ENCODE measurements at regions not wholly inside any gene's neighbourhood (a gene's known extent, or its start where the extent isn't known, plus 50 kb on each side); places are given as distances from the start of the nearest gene placed in this dataset.

DNA sequence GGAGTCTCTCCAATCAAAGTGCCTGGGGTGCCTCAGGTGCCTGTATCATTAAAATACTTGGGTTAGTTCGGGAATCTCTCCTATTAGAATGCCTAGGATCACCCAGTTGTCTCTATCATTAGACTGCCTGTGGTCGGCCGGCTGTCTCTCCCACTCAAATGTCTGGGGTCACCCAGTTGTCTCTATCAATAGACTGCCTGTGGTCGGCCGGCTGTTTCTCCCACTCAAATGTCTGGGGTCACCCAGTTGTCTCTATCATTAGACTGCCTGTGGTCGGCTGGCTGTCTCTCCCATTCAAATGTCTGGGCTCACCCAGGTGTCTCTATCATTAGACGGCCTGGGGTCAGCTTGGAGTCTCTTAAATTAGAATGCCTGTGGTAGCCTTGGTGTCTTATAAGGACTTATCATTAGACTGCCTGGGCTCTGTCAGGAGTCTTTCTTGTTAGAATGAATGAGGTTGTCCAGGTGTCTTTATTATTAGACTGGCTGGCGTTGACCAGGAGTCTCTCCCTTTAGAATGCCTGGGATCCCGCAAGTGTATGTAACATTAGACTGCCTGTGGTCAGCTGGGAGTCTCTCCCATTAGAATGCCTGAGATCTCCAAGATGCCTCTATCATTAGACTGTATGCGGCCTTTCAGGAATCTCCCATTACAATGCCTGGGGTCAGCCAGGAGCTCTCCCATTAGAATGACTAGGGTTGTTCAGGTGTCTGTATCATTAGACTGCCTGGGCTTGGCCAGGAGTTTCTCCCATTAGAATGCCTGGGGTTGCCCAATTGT lies 1555.5 kb downstream of the UQCRFS1 start:
- DNase-seq (ENCODE audit: low read depth in 2 of 2), result no peak

DNA sequence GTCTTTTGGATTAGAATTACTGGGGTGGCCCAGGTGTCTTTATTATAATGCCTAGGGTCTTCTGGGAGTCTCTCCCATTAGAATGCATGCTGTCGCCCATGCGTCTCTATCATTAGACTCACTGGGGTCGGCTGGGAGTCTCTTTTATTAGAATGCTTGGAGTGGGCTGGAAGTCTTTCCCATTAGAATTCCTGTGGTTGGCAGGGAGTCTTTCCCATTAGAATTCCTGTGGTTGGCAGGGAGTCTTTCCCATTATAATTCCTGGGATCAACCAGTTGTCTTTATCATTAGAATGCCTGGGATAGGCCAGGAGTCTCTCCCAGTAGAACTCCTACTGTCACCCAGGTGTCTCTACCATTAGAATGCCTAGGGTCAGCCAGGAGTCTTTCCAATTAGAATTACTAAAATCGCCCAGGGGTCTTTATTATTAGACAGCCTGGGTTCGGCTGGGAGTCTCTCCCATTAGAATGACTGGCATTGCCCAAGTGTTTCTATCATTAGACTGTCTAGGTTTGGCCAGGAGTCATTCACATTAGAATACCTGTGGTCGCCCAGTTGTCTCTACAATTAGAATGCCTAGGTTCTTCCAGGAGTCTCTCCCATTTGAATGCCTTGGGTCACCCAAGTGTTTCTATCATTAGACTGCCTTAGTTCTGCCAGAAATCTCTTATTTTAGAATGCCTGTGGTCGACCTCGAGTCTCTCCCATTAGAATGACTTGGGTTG lies 1558.5 kb downstream of the UQCRFS1 start:
- no peak for DNase-seq (ENCODE audit: low read depth in 2 of 2)

DNA sequence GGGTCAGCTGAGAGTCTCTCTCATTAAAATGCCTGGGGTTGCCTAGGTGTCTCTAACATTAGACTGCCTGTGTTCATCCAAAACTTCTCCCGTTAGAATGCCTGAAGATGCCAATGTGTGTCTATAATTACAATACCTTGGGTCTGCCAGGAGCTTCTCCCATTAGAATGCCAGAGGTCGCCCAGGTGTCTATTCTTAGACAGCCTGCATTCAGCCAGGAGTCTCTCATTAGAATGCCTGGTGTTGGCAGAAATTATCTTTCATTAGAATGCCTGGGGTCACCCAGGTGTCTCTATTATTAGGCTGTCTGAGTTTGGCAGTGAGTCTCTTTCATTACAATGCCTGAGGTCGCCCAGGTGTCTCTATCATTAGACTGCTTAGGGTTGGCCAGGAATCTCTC lies 1560.2 kb downstream of the UQCRFS1 start:
- DNase-seq (ENCODE audit: low read depth in 2 of 2), result no peak

DNA sequence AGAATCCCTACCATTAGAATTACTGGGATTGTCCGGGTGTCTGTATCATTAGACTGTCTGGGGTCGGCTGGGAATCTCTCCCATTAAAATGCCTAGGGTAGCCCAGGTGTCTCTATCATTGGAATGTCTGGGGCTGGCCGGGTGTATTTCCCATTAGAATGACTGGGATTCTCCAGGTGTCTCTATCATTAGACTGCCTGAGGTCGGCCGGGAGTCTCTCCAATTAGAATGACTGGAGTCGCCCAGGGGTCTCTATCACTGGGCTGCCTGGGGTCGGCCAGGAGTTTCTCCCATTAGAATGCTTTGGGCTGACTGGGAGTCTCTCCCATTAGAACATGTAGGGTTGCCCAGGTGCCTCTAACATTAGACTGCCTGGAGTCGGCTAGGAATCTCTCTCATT lies 1560.7 kb downstream of the UQCRFS1 start:
- DNase-seq (ENCODE audit: low read depth in 2 of 2), result no peak

DNA sequence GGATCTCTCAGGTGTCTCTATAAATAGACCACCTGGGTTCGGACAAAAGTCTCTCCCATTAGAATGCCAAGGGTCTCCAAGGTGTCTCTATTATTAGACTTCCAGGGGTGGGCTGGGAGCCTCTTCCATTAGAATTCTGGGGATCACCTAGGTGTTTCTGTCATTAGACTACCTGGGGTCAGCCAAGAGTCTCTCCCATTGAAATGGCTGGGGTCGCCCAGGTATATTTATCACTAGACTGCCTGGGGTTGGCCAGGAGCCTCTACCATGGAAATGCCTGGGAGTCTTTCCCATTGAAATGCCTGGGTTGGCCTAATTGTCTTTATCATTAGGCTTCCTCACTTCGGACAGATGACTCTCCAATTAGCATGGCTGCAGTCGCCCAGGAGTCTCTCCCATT lies 1565.5 kb downstream of the UQCRFS1 start:
- no peak for DNase-seq (ENCODE audit: low read depth in 2 of 2)

DNA sequence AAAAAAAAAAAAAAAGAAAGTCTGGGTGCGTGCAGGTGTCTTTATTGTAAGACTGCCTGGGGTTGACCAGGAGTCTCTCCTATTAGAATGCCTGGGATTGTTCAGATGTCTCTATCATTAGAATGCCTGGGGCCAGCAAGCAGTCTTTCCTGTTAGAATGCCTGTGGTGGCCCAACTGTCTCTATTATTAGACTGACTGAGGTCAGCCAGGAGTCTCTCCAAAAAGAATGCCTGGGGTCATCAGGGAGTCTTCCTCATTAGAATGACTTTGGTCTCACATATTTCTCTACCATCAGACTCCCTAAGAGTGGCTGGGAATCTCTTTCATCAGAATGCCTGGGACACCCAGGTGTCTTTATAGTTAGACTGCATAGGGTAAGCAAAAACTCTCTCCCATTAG lies 1577.5 kb downstream of the UQCRFS1 start:
- no peak for DNase-seq (ENCODE audit: low read depth in 2 of 2)

DNA sequence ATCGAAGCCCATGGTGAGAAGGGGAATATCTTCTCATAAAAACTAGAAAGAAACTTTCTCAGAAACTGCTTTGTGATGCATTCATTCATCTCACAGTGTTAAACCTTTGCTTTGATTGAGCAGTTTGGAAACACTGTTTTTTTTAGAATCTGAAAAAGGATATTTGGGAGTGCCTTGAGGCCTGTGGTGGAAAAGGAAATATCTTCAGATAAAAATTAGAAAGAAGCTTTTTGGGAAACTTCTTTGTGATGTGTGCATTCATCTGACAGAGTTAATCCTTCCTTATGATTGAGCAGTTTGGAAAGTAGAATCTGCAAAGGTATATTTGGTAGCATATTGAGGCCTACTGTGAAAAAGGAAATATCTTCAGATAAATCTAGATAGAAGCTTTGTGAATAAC lies 1594.9 kb downstream of the UQCRFS1 start:
- no peak for DNase-seq (ENCODE audit: low read depth in 2 of 2)

DNA sequence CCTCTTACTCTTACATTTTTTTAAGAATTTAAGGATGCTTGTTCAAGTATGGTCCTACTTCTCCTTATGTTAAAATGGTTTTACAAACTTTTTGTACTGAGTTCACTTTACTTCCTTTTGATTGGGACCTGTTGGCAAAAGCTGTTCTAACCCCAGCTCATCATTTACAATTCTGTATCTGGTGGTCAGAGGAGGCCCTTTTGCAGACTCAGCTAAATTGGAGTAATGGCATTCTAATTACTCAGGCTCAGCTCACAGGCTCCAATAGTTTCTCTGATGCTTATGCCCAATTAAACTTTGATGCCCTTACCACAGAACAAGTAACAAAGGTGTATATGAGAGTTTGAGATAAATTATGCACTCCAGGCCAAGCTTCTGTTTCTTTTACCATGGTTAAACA lies 1632.0 kb downstream of the UQCRFS1 start:
- DNase-seq (ENCODE audit: low read depth in 2 of 2), result no peak

All from activated CD4-positive, alpha-beta T cell treated with anti-CD3 and anti-CD28 coated beads for 24 hours (primary cell).